GM19463 (cell line): ENCODE measurements at regions not wholly inside any gene's neighbourhood (a gene's known extent, or its start where the extent isn't known, plus 50 kb on each side); places are given as distances from the start of the nearest gene placed in this dataset.
"Not testable (repeated sequence)": the region's sequence is repeated elsewhere in the genome, so short reads cannot be mapped to it uniquely, and the experiment has no call there.

Experiments used
- ATAC-seq: cut with Tn5 transposase; IDR thresholded peaks from one replicate; pipeline ENCODE4 v1.9.1; 2021; ENCODE audit warnings: mild to moderate bottlenecking, moderate library complexity; ENCODE audit not compliant: unreplicated experiment

DNA sequence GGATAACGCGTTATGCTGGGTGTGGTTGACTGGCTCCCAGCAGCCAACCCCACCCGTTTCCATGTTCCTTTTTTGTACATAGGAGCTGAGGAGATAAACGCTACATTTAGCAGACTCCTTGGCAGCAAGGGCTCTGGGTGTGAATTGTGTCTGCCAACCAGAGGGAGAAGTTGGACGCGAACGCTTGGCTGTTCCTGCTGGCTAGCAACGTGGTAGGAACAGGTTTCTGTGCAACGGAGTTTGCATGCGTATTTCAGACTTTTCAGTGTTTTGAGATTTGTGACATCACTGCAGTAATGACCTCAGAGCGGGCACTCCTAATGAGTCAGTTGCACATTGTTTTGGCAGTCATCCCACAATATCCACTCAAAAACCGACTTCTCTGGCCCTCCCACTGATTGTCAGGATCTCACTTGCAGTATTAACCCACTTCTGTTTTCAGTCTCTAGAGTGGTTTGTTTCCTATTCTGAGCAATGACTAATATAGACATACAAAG lies 98.7 kb upstream of the RGS1 start:
- peak; percentile 61 for ATAC-seq

DNA sequence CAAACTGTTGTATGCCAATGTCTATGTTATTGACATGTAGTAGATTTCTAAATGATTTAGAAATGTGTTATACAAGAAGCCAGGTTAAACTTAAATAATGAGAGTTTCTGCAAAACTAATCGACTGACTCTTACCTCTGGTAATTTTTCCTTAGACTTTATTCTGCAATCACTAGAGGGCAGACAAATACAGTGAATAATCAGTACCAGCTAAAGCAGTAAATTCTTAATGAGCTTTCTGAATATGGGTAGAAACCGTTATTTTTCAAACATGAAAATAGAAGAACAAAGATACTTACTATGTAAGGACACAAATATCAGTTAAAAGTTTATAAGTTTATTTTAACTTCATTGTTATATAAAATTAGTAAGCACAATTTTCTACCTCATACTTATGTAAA lies 97.9 kb upstream of the RGS1 start:
- ATAC-seq: peak; percentile 55

DNA sequence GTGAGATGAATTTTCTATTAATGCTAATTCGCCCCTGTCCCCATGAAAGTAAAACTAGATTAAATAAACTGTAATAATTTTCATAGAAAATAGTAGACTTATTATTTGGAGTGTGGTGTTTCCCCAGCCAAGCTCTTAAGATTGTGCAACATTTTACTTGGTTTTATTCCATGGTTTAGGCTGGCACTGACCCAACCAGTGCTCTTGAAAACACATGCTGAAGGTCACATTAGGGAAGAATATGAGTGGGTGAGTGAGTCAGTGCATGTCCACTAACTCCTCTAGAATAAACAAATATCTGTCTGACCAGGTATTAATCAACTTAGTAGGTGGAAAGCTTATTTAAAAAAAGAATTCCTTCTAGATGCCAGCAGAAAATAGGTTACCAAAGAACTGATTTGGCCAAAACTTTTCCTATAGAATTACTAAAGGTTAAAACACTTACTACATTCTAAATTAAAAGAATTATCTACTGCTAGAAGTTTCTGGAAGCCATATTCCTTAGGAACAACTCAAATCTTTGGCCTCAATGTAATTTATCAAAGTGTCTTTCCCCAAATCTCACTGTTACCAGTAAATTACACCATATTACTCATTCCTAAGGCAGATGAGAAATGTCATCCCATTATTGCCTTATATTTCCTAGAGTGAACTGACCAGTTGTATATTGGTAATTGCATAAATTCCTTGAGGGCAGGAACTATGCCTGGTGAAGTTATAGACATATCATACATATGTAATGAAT lies 89.7 kb upstream of the RGS1 start:
- ATAC-seq: no peak

DNA sequence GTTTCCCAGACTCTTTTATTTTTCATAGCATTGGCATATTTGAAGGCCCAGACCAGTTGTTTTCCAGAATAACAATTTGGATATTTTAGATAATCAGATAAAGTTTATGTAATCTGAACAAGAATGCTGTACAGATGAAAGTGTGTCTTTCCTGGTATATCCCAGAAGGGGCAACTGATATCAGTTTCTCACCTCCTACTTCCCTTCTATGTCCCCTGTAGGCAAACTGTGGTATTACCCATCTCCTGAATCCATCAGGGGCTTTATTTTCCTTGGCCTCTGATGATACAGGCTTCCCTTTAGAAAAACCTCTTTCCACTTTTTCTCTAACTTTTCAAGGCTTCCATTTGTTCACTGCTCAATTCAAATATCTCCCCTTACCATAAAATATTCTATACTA lies 87.5 kb upstream of the RGS1 start:
- no peak for ATAC-seq

DNA sequence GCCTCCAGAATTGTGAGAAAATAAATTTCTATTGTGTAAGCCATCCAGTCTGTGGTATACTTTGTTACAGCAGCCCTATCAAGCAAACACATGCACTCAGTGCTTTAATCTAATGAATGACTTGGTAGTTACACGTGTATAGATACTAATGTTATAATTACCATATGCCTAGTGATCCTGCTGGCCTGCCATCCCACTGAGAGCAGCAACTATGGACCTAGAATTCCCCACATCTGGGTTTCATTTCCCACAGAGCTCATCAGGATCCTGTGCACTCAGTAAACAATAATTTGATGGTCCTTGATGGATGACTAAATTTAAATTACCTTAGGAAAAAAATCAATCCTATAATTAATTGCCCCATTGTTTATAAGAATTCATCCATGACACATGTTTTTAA lies 86.5 kb upstream of the RGS1 start:
- ATAC-seq: no peak

DNA sequence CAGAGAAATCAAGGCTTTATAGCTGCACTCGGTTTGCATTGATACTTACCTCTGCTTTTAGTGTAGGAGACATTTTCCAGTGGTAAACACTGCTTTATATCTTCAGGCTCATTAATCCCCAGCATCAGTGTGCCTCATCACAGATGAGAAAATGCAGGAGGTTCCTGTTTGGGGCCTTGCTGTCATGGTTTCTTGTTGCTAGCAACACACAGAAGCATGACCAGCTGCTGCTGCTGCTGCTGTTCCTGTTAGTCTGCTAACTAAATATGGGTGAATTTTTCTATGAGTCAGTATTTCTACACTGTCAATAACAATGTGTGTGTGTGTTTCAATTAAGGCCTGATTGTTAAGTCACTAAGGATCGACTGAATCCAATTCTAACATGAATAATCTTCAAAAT lies 85.8 kb upstream of the RGS1 start:
- ATAC-seq: peak; percentile 94

DNA sequence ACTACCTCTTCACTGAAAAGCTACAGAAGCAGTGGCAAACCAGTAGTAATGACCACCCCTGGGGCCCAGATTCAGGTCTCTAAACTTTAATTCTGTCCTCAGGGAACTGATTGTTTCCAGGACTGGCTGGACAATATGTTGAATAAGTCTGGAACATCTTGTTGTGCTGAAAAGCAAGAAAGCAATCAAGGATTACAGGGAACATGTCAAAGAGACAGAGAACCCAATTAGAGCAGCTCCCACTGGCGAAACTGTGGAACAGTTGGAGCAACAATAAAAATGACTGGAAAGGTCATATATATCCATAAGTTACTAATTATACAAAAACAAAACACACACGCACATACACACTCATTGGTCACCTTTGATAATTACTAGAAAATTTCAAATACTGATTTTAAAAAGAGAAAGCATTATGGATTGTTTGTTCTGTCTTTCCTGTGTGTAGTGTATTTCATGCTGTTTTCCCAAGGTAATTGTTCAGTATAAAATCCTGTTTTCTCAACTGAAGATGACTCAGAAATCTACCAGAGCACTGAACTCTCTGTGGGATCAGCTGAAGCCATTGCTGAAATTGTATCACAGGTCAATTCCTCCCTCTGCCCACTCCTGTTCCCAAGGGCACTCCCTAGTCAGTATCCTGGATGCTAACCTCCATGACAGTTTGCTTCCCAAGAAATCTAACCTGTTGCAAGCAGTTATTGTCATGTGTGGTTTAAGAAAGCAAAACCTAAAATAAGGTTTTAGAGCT lies 83.6 kb upstream of the RGS1 start:
- no peak for ATAC-seq

DNA sequence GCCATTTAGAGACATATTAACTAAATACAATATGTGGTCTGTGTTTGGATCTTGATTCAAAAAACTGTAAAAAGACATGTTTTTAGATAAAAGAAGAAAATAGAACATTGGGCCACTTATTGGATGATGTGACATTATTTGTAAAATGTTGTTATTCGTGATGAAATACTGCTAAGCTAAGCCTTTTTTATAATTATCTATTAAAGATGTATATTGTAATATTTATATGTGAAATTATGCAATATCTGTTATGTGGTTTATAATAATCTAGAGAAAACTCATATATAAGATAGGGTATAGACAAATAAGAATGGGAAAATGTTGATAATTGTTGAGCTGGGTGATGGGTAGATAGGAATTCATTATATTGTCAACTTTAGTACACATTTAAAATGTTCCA lies 82.0 kb upstream of the RGS1 start:
- ATAC-seq: no peak

DNA sequence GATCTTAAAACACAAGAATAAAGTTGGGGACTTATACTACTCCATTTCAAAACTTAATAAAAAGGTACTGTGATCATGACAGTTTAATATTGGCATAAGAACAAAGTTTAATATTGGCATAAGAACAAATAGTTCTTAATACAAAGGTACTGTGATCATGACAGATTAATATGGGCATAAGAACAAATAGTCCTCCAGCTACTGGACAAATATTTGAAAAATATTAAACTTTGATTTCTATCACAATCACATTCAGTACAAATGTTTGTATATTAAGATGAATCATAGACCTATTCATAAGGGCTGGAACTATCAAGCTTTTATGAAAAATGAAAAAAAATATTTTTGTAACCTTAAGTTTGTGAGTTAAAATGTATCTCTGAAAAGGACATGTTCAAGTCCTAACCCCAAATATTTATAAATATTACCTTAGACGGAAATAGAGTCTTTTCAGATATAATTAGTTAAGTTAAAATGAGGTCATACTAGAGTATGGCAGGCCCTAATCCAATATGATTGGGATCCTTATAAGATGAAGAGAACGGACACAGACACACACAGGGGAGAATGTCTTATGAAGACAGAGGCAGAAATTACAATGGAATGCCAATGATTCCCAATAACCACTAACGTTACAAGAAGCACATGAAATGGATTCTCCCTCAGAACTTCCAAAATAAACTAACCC lies 79.1 kb upstream of the RGS1 start:
- ATAC-seq: no peak

DNA sequence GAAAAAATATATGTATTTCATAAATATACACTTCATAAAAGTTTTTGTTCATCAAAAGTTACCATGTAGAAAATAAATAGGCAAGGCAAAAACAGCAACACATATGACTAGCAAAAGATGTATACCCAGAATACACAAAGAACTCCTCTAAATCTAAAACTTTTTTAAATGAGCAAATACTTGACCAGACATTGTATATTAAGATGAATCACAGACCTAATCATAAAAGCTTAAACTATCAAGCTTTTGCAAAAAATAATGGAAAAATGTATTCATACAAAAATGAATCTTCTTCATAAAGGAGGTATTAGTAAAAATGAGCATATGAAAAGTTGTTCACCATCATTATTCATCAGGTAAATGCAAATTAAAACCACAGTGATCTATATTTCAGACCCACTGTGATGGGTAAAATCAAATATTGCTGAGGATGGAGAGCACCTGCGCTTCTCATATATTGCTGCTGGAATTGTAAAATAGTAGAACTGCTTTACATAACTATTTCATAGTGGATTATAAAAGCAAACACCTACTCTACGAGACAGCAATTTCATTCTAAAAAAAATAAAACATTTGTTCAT lies 78.3 kb upstream of the RGS1 start:
- ATAC-seq: no peak

DNA sequence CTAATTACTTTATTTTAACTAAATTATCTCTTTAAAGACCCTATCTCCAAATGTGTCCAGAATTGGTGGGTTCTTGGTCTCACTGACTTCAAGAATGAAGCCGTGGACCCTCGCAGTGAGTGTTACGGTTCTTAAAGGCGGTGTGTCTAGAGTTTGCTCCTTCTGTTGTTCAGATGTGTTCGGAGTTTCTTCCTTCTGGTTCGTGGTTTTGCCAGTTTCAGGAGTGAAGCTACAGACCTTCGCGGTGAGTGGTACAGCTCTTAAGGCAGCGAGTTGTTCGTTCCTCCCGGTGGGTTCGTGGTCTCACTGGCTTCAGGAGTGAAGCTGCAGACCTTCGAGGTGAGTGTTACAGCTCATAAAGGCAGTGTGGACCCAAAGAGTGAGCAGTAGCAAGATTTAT lies 77.5 kb upstream of the RGS1 start:
- ATAC-seq: not testable (repeated sequence)

DNA sequence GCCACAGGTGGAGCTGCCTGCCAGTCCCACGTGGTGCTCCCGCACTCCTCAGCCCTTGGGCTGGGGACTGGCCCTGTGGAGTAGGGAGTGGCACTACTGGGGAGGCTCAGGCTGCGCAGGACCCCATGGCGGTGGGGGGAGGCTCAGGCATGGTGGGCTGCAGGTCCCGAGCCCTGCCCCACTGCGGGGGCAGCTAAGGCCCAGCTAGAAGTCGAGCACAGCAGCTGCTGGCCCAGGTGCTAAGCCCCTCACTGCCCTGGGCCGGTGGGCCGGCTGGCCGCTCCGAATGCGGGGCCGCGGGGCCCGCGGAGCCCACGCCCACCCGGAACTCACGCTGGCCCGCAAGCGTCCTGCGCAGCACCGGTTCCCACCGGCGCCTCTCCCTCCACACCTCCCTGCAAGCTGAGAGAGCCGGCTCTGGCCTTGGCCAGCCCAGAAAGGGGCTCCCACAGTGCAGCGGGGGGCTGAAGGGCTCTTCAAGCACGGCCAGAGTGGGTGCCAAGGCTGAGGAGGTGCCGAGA lies 76.5 kb upstream of the RGS1 start:
- ATAC-seq: not testable (repeated sequence)

DNA sequence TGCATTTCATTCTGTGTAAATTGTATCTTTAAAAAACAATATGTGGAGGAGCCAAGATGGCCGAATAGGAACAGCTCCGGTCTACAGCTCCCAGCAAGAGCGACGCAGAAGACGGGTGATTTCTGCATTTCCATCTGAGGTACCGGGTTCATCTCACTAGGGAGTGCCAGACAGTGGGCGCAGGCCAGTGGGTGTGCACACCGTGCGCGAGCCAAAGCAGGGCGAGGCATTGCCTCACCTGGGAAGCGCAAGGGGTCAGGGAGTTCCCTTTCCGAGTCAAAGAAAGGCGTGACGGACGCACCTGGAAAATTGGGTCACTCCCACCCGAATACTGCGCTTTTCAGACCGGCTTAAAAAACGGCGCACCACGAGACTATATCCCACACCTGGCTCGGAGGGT lies 75.0 kb upstream of the RGS1 start:
- not testable (repeated sequence) for ATAC-seq

DNA sequence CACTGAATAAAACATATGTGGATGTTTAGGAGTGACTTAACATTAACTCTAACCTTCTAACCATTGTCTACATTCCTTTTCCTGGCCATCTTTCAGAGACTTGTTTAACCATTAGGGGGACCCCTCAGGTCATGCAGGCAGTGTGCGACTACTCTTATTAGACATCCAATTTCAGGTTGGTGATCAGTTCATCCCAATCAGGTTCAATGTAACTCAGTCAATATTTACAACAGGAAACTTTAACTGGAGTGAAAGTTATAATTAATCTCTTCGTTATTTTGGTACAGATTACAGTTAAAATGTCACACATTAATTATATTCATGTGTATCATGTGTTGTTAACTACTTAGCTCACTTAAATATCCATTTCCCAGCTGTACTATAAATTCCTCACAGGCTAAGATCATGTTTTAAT lies 68.8 kb upstream of the RGS1 start:
- peak; percentile 100 for ATAC-seq

DNA sequence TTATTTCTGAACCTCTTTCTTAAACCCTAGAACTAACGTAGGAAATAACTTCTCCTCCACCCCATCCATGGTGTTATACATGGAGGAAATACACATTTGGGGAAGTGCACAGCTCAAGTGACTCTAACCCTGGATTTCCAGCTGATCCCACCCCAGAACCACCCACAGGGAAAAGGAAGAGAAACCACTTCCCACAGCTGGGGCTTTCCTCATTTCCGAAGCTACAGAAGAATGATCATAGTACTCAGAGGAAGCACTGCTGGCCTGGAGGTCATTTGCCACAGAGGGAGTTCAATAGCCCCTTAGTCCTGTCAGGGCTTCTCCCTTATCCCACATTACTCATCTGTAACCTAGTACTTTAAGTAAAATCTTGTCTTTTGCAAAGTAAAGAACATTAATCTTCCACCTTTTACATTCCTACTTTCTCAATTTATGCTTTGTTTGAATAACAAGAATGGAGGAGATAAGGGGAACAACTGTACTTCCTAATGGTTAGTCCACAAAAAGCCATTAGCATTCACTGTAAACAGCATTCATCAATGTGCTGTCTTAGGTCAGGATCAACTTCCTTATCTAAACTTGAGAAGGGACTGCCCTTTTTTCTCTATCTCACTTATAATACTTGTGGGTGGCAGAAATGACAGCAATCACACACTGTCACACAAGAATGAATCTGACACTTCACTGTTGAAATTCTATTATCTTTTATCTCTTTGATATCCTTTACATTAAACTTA lies 63.0 kb upstream of the RGS1 start:
- ATAC-seq: peak; percentile 29

DNA sequence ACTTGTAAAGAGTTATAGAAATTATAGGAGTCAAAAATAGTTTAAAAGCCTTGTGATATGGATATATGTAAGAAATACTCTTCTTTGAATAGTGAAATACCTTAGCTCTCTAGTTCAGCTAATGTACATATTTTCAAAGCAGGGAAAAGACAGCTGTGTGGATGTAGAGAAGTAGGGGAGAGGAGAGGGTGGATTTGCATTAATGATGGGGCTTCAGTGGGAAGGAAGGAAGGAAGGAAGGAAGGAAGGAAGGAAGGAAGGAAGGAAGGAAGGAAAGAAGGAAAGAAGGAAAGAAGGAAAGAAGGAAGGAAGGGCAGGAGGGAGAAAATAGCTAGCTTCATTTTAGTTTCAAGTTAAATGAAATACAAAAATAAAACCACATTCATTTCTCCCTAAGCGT lies 62.4 kb upstream of the RGS1 start:
- ATAC-seq: no peak

DNA sequence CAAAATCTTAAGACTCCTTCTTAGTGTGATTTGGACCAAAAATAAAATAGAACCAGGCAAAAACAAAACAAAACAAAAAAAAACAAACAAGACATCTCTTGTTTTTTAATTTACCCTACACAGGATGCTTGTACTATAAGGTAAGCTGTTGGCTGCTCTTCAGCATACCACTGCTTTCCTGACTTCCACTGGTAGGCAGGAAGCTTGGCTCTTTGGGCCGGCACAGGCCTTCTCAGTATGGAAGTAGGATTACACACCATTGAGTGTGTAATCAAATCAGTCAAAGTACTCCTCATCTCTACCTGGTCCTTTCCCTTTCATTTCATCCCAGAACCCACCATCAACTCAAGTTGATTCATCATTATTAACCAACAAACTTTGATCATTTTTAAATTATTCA lies 61.9 kb upstream of the RGS1 start:
- no peak for ATAC-seq

DNA sequence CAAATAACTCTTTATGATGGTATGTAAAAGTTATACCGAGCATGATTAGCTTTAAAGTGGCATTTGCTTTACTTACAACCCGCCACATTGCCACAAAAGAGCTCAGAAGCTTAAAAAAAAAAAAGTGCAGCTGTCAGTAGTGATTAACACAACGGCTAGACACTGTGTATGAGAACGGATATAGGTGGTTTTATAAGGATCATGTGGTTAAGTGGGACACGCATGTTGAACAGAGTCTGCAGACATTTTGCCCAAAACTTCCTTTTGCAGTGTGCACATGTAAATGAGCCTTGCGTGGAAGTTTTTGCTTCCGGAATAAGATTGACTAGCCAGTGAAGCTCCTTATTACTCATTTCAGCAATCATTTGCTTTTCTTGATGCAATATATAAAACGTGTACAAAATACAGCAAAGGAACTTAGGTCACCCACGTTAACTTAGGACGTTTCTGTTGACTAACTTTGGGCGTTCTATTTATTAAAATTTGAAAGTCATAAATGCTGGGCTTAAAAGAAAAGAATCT lies 58.7 kb upstream of the RGS1 start:
- ATAC-seq: peak; percentile 88

DNA sequence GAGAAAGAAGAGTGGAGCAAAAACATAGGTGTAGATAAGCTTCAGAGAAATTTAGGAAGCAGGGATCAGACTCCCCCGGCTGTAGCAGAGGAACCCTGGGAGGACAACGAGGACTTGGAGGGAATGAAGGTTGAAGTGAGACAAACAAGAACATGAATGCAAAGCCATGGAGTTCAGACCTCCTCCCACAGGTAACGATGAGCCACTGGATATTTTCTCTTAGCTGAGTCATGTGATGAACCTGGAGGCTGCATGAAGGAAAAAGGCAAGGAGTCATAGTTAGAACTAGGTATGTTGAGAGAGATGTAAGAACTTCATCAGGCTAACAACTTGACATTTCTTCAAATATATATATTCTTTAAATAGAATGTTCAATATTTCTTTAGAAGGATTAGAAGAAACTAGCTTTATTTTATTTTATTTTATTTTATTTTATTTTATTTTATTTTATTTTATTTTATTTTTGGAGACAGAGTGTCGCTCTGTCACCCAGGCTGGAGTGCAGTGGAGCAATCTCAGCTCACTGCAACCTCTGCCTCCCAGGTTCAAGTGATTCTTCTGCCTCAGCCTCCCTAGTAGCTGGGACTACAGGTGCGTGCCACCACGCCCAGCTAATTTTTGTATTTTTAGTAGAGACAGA lies 57.7 kb upstream of the RGS1 start:
- ATAC-seq: not testable (repeated sequence)

DNA sequence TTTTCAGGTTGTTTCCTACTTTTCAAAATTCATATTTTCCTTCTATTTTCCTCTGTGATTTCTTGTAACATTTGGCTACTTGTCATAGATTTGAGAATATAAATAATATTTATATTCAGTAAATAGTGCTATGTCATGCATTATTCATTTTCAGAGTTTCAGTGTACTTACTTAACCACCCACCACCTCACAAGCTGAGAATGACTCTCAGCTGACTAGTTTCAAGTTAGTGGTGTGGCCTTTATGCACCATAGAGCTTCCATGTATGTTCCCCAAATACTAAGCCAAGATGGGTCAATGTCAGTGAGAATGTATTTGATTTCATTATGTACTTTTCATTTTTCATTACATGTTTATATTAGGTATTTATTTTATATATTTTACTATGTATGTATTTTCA lies 56.9 kb upstream of the RGS1 start:
- ATAC-seq: peak; percentile 48
